Renal cortical epithelial cell (primary cell): ENCODE measurements at regions not wholly inside any gene's neighbourhood (a gene's known extent, or its start where the extent isn't known, plus 50 kb on each side); places are given as distances from the start of the nearest gene placed in this dataset.

Source experiments
- DNase-seq: peaks from one replicate; pipeline ENCODE4 v3.0.0-alpha.2; 2011; ENCODE audit warnings: low read depth

- DNase-seq, result no peak
Measured at GRCh38 chr2:12027136-12027535, 280.7 kb downstream of the LPIN1 start.

- no peak for DNase-seq
Measured at GRCh38 chr2:12031866-12032265, 285.4 kb downstream of the LPIN1 start.

GRCh38 chr2:12032398-12032797 is 286.0 kb downstream of the LPIN1 start:
- no peak for DNase-seq

- peak; percentile 83 for DNase-seq
Measured at GRCh38 chr2:12032975-12033374, 286.5 kb downstream of the LPIN1 start.

- DNase-seq, result no peak
Measured at GRCh38 chr2:12033494-12033893, 287.1 kb downstream of the LPIN1 start.

GRCh38 chr2:12034382-12034781 is 287.9 kb downstream of the LPIN1 start:
- DNase-seq, result no peak

GRCh38 chr2:12035029-12035720 is 288.7 kb downstream of the LPIN1 start:
- no peak for DNase-seq

- DNase-seq, result no peak
Measured at GRCh38 chr2:12035956-12036639, 289.7 kb downstream of the LPIN1 start.

GRCh38 chr2:12036640-12036983 is 290.2 kb downstream of the LPIN1 start:
- DNase-seq, result peak; percentile 79

- no peak for DNase-seq
Measured at GRCh38 chr2:12037301-12037700, 290.9 kb downstream of the LPIN1 start.

- DNase-seq, result no peak
Measured at GRCh38 chr2:12041236-12041635, 294.8 kb downstream of the LPIN1 start.

GRCh38 chr2:12043131-12043530 is 296.7 kb downstream of the LPIN1 start:
- DNase-seq, result no peak

- DNase-seq, result no peak
Measured at GRCh38 chr2:12044857-12045256, 298.4 kb downstream of the LPIN1 start.

- no peak for DNase-seq
Measured at GRCh38 chr2:12045864-12046291, 299.4 kb downstream of the LPIN1 start.

GRCh38 chr2:12046641-12047040 is 300.2 kb downstream of the LPIN1 start:
- DNase-seq, result peak; percentile 81

GRCh38 chr2:12047761-12048160 is 301.3 kb downstream of the LPIN1 start:
- no peak for DNase-seq

GRCh38 chr2:12048550-12048949 is 302.1 kb downstream of the LPIN1 start:
- DNase-seq, result no peak

GRCh38 chr2:12050396-12050795 is 304.0 kb downstream of the LPIN1 start:
- no peak for DNase-seq

- DNase-seq, result no peak
Measured at GRCh38 chr2:12051831-12052230, 305.4 kb downstream of the LPIN1 start.

GRCh38 chr2:12052796-12053195 is 306.4 kb downstream of the LPIN1 start:
- no peak for DNase-seq

- no peak for DNase-seq
Measured at GRCh38 chr2:12054956-12055618, 308.7 kb downstream of the LPIN1 start.

- DNase-seq, result no peak
Measured at GRCh38 chr2:12057436-12058166, 311.2 kb downstream of the LPIN1 start.
